Stimulated activated CD8-positive, alpha-beta memory T cell treated with anti-CD3 and anti-CD28 coated beads, Interleukin-12 subunit alpha, Interleukin-12 subunit beta, amount 100 ng/mL, for 24 hours (primary cell): ENCODE measurements at regions not wholly inside any gene's neighbourhood (a gene's known extent, or its start where the extent isn't known, plus 50 kb on each side); places are given as distances from the start of the nearest gene placed in this dataset.
"Not testable (repeated sequence)": the region's sequence is repeated elsewhere in the genome, so short reads cannot be mapped to it uniquely, and the experiment has no call there.

Experiments used
- DNase-seq: peaks from one replicate; pipeline ENCODE4 v3.0.0-alpha.2; 2020; ENCODE audit errors: extremely low read depth

- DNase-seq, result no peak
Observed at GRCh38 chr11:82049199-82049598, 684.5 kb downstream of the FAM181B start.

DNA sequence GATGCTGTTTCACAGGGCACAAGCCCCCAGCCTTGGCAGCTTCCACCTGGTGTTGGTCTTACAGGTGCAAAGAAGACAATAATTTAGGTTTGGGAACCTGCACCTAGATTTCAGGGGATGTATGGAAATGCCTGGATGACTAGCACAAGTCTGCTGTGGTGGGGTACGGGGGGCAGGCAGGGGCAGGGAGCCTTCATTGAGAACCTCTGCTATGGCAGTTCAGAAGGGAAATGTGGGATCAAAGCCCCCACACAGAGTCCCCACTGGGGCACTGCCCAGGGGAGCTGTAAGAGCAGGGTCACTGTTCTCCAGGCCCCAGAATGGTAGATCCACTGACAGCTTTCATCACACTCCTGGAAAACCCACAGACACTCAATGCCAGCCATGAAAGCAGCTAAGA, 686.5 kb downstream of the FAM181B start:
- DNase-seq, result no peak

- DNase-seq, result no peak
Observed at GRCh38 chr11:82046778-82047177, 686.9 kb downstream of the FAM181B start.

DNA sequence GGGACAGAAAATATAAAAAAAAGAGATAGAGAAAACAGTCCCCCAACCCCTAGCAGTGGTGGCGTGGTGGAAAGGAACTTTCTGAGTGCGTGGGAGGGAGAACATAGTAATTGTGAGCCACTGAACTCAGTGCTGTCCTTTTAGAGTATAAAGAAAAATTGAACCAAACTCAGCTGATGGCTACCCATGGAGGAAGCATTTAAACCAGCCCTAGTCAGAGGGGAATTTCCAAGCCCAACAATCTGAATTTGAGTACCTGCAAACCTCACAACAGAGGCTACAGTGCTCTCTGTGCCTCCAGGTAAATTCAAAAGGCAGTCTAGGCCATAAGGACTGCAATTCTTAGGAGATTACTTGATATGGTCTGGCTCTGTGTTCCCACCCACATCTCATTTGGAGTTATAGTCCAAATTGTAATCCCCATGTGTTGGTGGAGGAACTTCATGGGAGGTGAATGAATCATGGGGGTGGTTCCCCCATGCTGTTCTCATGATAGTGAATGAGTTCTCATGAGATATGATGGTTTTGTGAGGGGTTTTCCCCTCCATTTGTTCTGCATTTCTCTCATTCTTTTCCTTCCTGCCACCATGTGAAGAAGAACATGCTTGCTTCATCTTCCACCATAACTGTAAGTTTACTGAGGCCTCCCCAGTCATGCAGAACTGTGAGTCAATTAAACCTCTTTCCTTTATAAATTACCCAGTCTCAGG, 687.8 kb downstream of the FAM181B start:
- DNase-seq, result no peak

DNA sequence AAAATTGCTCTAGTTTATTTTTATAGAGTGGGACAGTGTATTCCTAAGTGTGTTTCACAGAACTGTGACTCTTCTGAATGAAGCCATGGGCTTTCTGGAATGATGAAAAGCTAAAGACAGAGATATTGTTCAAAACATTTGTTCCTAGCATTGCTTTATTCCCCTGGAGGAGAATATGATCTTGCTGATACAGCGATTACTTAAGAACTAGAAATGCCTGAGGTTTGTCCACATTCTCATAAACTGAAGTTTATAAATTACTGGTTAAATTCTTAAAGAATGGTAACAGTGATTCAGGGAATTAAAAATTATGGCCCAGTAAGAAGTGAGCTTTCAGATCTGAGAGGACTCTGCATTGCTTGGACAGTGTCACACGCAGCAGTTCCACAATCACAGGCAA, 690.3 kb downstream of the FAM181B start:
- DNase-seq, result no peak

GRCh38 chr11:82041764-82042163, 691.9 kb downstream of the FAM181B start:
- DNase-seq, result no peak

- DNase-seq, result no peak
Observed at GRCh38 chr11:82038154-82038553, 695.5 kb downstream of the FAM181B start.

- no peak for DNase-seq
Observed at GRCh38 chr11:82034527-82034926, 699.1 kb downstream of the FAM181B start.

GRCh38 chr11:82027335-82027734, 706.3 kb downstream of the FAM181B start:
- DNase-seq, result not testable (repeated sequence)

DNA sequence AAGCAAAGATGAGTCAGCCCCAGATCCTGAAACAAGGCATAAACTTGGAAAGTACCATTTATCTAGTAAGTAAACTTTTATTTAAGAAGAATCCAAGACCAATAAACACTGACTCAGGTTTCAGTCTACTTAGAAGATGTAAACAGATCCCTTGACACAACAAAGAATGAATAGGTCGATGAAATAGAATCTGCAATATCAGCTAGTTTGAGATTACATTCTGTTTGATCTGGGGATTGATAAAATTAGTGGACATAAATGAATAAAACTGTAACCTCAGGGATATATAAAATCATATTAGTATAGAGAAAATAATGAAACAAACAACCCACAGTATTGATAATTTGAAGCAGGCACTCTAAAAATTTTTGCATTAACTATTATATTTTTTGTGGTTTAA, 708.9 kb downstream of the FAM181B start:
- no peak for DNase-seq

DNA sequence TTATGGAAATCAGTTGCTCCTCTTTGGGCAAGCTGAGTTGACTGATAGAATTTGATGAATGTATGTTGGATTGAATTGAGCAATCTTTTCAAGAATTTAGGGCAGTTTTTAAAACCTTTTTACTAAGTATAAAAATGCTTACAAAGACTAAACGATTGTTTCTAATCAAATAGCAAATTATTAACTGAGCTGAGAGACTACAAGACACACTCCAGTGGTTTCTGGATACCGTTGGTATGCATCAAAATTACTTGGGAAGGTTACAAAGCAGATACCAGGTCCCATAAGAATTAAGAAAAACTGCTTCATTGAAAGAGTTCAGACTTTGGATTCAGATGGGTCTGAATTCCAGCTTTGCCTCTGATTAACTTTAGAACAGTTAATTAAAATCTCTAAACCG, 721.4 kb downstream of the FAM181B start:
- DNase-seq, result no peak

DNA sequence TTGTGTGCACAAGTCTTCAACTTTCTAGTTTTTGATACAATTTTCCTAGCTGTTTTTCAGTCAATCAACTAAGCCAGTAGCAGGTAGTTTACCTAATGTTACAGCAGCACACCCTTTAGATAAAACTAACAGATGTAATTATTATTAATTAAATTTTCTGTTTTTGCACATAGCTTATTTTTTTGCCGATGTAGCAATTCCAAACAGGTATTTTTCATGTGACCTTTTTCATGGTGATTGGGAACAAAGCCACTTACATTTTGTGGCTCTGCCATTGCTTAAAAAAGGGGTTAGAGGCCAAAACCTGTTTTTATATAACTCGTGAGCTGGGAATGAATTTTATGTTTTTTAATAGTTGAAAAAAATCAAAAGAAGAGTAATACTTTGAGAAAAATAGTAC, 724.5 kb downstream of the FAM181B start:
- no peak for DNase-seq

GRCh38 chr11:82007521-82007920, 726.1 kb downstream of the FAM181B start:
- DNase-seq, result no peak

DNA sequence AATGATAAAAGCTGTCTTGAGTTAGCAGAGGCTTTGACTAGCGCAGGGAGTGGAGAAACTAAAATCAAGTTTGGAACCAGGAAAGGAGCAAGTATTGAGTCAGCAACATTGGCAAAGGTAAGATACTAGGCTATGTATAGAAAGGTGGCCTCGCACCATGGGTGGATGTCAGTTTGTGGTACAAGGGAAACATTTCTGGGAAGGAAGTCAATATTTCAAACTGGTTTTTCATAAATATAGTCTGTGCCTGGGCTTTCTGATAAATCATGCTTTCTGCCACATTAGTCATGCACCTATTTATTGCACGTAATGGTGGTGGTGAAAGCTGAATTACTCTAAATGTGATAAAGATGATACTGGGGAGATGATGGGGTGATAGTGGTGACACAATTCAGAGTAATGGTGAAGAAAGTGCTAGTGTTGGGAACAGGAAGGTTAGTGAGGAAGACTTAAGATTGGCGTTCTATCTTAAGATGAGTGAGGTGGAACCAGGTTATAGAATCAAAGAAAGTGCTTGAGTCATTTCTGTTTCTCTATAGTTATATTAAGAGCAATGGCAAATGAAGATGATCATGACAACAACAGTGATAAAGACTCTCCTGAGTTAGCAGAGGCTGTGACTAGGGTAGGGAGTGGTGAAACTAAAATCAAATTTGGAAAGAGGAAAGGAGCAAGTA, 729.0 kb downstream of the FAM181B start:
- no peak for DNase-seq

- no peak for DNase-seq
Observed at GRCh38 chr11:82003671-82004515, 729.8 kb downstream of the FAM181B start.

DNA sequence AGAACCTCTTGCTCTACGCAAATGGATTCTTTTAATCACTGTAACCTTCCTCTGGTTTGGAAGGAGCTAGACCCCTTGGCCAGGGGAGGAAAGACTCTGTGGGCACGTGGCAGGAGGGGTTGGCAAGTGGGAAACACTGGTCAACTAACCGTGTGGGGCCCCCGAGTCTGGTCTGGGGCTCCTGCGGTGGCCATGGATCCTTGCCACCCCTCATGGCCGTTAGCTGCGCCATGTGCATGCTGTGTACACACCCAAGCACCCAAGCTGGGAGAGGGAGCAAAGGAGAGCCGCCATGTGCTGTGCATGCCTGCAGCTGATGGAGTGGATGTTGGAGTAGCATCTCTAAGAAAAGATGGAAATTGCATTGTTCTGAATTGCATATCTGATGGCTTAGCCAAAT, 730.6 kb downstream of the FAM181B start:
- DNase-seq, result no peak

GRCh38 chr11:81995889-81996288, 737.8 kb downstream of the FAM181B start:
- DNase-seq, result no peak

DNA sequence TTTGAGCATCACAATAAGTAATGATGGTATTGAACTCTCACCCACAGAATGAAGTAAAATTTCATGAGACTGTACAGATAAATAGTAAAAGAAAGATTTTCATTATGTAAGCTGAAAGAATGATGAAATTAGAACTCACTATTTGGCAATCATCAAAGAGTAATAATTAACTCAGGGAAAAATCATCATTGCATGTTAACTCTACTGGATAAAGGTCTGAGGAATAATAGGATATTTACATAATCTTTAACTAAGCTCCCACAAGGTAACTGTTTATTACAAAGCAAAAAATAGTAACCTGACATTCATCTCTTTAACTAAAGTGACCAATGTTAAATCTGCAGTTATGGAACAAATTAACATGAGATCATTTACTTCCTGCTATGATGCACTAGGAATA, 739.9 kb downstream of the FAM181B start:
- DNase-seq, result no peak

DNA sequence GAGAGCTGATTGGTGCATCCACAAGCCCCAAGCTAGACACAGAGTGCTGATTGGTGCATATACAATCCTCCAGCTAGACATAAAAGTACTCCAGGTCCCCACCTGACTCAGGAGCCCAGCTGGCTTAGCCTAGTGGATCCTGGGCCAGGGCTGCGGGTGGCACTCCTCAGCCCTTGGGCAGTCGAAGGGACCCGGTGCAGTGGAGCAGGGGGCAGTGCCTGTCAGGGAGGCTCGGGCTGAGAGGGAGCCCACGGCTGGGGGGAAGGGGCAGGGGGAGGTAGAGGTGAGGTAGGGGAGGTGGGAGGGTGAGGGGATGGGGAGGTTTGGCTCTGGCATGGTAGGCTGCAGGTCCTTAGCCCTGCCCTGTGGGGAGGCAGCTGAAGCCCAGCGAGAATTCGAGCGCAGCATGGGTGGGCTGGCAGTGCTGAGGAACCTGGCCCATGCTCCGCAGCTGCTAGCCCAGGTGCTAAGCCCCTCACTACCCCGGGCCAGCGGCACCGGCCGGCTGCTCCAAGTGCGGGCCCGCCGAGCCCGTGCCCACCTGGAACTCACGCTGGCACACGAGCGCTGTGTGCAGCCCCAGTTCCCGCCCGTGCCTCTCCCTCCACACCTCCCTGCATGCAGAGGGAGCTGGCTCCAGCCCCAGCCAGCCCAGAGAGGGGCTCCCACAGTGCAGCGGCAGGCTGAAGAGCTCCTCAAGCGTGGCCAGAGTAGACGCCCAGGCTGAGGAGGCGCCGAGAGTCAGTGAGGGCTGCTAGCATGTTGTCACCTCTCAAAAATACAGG, 742.8 kb downstream of the FAM181B start:
- DNase-seq, result no peak

GRCh38 chr11:81989093-81989492, 744.6 kb downstream of the FAM181B start:
- DNase-seq, result no peak

GRCh38 chr11:81987829-81988472, 745.7 kb downstream of the FAM181B start:
- no peak for DNase-seq
